Sigmoid colon (tissue), 4 donors: ENCODE measurements at regions not wholly inside any gene's neighbourhood (a gene's known extent, or its start where the extent isn't known, plus 50 kb on each side); places are given as distances from the start of the nearest gene placed in this dataset.

Source experiments
- CTCF ChIP-seq, 4 experiments: fragments of 450-650 bp in 3 of 4; fragments of 200-600 bp in 1 of 4; IDR thresholded peaks; one replicate each; pipeline ENCODE4 v1.5.1; 2016 to 2019; ENCODE audit warnings: antibody characterized with exemption in 4 of 4, mild to moderate bottlenecking in 3 of 4, moderate library complexity in 2 of 4
- EP300 ChIP-seq, 4 donors: sonication (generic); formaldehyde crosslinking; IDR thresholded peaks; one replicate each; pipeline ENCODE4 v1.6.1; 2017; ENCODE audit warnings: antibody characterized with exemption in 4 of 4
- POLR2A ChIP-seq, 2 donors: fragments of 450-650 bp; IDR thresholded peaks; one replicate each; pipeline ENCODE4 v1.6.1; 2016; ENCODE audit warnings: antibody characterized with exemption in 2 of 2, mild to moderate bottlenecking in 2 of 2, moderate library complexity in 2 of 2
- POLR2AphosphoS5 ChIP-seq, 4 donors: sonication (generic); formaldehyde crosslinking; IDR thresholded peaks; one replicate each; pipeline ENCODE4 v1.6.1; 2017; ENCODE audit warnings: antibody characterized with exemption in 4 of 4

- TF ChIP-seq CTCF (IDR thresholded peaks at IDR 0.05) = no peak
- no peak for TF ChIP-seq POLR2AphosphoS5 (IDR thresholded peaks at IDR 0.05)
- TF ChIP-seq POLR2A (IDR thresholded peaks at IDR 0.05) = no peak
- TF ChIP-seq EP300 (IDR thresholded peaks at IDR 0.05) = no peak
These were observed 134.9 kb upstream of the CHD1 start for GRCh38 chr5:99063737-99064136.
